ENCODE measurements at regions not wholly inside any gene's neighbourhood (a gene's known extent, or its start where the extent isn't known, plus 50 kb on each side); places are given as distances from the start of the nearest gene placed in this dataset.
"Not testable (repeated sequence)": the region's sequence is repeated elsewhere in the genome, so short reads cannot be mapped to it uniquely, and the experiment has no call there.

DNA sequence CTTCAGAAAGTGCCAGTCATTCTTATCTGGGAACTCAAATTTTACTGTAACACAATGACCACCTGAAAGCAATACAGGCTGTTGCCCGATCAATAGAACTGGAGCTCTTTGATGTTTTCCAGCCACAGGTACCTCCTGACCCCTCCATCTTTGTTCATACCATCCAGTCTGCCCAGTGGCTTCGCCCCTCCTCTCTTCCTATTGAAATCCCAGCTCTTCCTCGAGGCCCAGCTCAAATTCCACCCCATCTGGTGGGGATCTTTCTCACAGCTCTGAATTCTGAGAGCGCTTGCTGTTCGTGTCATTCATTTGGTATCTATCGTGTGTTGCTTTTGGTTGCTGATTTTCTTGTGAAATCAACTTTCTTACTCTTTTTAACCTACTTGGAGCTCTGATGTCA, 87.9 kb upstream of the CNKSR3 start:
- no peak for DNase-seq (ENCODE audit: low read depth in 2 of 3, low spot score in 1 of 3)

DNA sequence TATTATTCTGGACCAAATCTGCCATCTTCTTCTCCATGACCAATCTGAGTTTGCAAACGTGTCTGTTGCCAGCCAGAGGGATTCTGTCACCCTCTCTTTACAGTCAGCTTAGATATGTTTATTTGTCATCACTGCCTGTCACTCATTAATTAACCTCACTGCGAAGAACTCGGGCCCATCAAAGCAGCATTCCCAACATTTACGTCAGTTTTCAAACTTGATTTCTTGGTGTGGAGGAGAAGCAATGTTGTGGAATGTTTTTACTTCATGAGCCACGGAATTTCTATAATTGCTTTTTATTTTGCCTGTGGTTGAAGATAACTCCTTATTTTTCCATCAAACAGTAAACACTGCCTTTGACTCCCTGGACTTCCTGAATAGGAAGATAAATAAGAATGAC, 91.8 kb upstream of the CNKSR3 start:
- no peak for DNase-seq (ENCODE audit: low read depth in 2 of 3, low spot score in 1 of 3)

DNA sequence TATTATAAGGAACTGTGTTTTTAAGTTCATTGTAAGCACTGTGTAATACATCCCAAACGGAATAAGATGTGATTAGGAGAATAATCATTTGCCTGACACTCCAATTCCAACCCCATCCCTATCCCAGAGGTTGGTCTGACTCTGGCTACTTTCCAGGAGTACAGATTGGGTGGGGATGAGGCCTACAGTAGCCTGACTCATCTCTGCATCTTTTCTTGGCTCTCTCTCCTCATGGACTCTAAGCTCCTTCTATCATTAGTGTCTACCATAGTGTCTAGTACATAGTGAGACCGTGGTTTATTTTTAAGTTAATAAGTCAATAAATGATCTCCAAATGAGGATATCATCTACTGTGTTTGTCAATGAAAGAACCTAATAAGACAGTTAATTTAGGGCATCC, 92.2 kb upstream of the CNKSR3 start:
- DNase-seq (ENCODE audit: low read depth in 2 of 3, low spot score in 1 of 3), result no peak

DNA sequence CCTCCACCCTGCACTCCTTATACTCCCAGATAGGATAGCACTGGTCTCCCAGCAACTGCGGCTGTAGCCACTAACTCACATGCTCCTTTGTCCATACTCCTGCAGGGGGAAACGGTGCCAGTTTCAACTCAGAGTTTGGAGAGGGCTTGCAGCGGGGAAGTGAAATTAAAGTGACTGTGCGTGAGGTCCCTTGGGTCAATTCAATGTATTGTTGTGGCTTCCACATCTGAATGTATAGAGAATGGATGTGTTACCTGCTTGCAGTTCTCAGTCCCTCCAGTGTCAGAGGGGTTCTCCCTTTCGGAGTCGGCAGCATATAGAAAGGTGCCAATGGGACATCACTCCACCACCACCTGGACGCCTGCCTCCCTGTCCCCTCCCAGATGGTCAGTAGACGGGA, 93.6 kb upstream of the CNKSR3 start:
- DNase-seq (ENCODE audit: low read depth in 2 of 3, low spot score in 1 of 3), result no peak

DNA sequence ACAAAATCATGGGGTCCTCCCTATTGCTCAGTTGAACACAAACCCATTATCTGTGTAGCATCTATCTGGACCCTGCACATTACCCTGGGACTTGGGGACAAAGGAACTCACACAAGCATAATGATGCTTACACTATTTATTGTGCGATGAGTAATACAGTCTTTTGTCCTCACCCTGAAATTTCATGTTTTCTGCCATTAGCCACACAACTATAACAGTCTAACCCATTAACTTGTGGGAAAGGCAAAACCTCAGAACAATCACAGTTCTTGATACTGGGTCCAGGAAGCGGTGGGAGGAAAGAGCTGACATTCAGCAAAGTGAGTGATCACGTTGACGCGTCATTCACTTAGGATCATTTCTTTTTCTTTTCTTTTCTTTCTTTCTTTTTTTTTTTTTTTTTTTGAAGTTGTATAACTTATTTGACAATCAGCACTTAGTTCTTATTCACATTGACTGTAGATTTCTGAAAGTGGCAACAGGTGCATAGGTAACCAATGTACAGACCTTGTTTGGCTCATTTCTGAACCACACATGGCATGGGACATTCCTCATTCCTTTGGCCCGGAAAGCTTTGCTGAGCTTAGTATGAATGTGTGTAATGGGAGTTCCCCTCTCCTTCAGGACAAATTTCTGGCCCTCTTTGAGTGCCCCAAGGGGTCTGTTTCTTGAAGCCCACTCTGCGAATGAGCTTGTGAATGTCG, 94.8 kb upstream of the CNKSR3 start:
- DNase-seq (ENCODE audit: low read depth in 2 of 3, low spot score in 1 of 3), result peak in 1 of 3 donors; percentile 38

DNA sequence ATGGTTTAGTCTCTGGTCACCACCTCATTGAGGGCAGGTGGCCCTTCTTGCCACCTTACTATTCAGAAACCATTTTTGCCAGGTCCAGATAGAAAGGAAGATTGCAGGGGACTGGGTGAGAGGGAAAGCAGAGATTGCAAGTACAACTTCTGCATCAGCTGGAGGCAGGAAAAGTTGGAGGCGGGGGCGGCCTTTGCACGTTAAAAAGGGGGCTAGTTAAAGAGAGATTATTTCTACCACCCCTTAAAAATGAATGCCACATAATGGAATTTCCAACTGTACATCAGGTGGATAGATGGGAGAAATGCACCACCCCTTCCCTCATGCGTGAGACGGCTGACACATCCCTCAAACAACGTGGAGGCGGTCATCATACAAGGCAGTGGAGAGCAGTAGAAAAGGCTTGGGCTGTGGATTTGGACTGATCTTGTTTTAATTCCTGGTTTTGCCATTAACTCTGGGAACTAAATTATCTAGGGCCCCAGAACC, 95.4 kb upstream of the CNKSR3 start:
- no peak for DNase-seq (ENCODE audit: low read depth in 2 of 3, low spot score in 1 of 3)

DNA sequence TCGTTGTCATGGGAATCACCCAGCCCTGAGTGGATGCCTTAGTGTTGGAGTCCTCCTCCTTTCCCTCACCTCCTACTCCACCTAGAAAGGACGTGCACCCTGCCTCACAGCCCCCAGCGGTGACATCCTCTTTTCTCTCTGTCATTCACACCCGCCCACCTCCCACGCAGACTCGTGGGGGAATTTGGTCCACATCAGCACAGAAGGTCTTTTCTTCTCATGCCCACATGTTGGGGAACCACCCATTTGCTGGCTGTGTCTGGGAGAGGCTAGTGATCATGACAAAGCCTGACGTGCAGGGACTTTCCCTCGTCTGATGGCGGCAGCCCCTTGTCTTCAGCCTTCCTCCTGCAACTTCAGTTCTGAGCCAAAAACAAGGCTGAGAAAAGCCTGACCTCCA, 96.0 kb upstream of the CNKSR3 start:
- DNase-seq (ENCODE audit: low read depth in 2 of 3, low spot score in 1 of 3), result peak; percentile 78 to 92 (median 89)

DNA sequence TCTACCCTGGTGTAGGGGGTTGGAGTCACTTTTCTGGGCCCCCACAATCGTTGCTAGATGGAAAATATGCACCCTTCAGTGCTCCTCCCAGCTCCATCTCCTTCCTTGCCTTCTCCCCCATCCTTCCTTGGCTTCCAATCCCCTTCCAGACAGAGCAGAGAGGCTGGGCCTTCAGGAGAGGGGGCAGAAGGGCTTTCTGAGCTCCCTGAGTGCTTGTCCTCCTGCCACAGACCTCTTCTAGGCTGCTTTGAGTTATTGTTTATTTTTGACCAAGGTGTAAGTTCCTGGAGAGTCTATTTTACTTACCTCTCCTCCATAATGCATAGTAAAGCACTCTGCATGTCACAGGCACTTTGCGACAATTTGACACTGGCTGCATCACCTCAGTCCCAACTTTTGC, 96.4 kb upstream of the CNKSR3 start:
- DNase-seq (ENCODE audit: low read depth in 2 of 3, low spot score in 1 of 3), result no peak

DNA sequence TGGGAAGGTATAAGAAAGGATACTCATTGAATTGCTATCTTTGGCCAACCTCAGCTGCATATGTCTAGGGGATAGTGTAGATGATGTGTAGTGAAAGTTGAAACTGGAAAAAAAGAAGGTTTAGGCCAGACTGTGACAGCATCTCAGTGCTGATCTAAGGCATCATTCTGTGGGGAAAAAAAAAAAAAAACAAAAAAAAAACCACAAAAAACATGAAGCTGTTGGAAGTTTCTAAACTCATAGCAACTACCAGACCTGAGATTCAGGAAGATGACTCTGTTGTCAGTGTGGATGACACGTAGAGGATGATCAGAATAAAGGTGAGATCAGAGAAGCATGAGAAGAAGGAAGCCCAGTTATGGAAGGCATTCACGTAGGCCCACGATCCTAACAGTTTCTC, 100.8 kb upstream of the CNKSR3 start:
- DNase-seq (ENCODE audit: low read depth in 2 of 3, low spot score in 1 of 3), result no peak

DNA sequence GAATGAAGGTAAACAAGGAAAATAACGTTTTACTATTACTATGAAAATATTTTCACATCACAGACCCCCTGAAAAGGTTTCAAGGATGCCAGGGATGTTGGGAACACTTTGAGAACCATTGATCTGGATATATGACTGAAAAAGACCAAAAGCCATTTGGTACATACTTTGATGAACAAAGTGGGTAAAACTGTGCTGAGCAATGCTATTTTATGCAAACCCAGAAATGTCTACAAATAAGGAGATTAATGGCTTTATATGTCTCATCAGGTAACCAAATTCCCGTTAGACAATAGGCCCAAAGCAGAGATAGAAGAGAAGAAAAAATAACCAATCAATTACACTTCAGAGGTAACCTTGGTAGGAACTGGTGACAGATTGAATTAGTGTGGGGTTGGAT, 101.4 kb upstream of the CNKSR3 start:
- DNase-seq (ENCODE audit: low read depth in 2 of 3, low spot score in 1 of 3), result no peak

DNA sequence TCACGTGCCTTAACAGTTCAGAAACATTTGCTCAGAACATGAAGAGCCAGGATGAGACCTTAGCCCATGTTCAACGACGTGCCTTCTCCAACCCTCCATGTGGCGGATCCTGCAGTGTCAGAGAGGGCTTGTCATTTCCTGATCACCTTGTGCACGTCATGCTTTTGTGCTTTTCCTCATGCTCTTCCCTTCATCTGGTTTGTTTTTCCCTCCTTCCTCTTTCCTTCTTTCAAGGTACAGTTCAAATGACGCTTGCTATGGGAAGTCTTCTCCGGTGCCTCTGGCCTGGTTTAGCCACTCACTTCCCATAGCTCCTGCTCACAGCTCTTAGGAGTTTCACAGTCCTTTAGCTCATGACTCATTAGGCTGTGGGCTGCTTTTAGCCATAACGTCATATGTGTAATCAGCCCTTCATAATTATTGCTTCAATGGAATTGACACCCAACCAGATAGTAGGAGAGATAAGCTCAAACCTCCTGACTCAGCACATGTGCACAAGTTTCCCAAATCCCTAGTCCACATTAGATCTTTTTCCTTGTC, 102.7 kb upstream of the CNKSR3 start:
- DNase-seq (ENCODE audit: low read depth in 2 of 3, low spot score in 1 of 3), result no peak

DNA sequence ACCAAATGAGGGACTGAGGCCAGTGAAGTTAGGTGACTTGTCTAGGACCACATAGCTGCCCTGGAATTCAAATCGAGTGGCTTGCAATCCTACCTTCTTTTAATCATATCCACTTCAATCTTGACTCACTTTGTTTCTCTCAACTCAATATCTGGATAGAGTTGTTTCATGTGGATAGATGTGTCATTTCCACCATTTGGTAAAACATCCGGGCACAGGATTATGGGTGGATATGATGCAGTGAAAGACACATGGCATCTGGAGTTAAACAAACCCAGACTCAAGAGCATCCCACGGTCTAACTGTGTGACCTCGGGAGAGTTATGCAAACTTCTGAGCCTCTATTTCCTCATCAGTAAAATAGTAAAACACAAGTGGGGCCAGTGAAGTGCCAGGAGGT, 103.6 kb upstream of the CNKSR3 start:
- DNase-seq (ENCODE audit: low read depth in 2 of 3, low spot score in 1 of 3), result no peak

DNA sequence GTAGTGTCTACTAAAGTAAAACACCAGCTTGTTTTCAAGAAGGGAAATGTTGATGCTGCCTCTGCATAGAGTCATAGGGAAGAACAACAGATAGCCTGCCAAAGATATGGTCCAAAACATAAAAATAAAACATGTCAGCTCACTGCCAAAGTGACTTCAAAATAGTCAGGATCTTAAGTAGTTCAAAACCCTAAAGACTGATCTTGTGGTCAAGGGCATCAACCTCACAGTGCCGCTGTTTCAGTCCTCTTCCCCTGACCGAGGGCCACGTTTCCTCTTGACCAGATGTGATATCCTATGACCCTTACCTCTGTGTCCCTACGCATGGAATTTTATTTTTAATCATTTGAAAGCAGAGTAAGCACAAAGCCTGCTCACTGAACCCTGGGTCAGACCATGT, 104.2 kb upstream of the CNKSR3 start:
- DNase-seq (ENCODE audit: low read depth in 2 of 3, low spot score in 1 of 3), result no peak

DNA sequence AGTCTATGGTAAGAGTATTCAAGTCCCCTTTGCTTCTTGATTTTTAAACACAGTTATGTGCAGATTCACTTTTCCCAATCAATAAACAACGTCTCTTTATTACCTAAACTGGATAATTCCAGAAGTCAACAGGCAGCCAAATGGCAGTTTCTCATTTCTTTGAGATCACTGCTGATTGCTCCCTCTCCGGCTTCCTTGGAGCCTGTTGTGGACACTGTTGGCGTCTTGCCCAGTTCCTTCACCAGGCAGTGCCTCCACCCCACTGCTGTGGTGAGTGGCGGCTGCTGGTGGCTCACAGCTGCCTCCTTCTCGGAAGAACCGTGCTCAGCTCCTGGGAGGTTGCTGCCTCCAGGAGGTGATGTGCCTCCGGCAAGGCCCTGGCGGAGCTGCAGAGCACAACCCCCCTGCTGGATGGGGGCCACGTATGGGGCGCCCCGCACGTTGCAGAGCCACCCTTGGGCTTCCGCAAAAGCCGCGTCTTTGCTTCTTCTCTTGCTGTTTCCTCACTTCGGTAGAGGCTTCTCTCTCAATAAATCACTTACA, 105.1 kb upstream of the CNKSR3 start:
- DNase-seq (ENCODE audit: low read depth in 2 of 3, low spot score in 1 of 3), result no peak

DNA sequence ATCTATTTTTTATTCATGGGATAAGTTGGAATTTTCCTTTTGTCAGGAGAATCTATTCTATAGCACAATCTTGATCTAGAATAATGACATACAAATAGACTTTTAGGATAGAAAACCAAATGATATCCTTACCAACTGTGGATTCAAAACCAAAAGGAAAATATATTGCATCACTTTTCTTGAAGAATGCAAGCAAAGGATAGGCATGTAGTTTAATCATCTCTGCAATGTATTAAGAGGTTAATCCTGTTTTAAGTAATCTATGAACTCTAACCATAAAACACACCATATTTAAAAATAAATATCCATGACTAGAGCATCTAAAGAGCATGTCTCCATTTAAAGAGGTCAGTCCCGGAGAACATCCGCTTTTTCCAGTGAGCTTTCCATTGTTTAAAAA, 106.7 kb upstream of the CNKSR3 start:
- no peak for DNase-seq (ENCODE audit: low read depth in 2 of 3, low spot score in 1 of 3)

DNA sequence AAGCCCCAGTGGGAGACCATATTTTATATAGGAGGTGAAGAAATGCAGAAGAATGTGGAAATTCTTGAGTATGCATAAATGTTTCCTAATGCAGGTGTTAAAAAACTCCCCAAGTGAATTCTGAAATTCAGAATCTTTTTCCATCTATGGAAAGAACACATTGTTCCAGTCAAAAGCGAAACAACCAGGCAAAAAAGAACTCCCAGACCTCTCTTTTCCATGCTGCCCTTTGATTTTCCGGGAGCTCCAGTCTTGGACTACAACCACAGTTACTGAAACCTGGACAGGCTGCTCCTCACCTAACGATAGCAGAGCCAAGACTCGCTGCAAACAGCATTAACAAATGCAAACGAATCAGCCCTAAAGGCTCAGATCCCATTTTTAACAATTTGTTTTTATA, 108.7 kb upstream of the CNKSR3 start:
- no peak for DNase-seq (ENCODE audit: low read depth in 2 of 3, low spot score in 1 of 3)

DNA sequence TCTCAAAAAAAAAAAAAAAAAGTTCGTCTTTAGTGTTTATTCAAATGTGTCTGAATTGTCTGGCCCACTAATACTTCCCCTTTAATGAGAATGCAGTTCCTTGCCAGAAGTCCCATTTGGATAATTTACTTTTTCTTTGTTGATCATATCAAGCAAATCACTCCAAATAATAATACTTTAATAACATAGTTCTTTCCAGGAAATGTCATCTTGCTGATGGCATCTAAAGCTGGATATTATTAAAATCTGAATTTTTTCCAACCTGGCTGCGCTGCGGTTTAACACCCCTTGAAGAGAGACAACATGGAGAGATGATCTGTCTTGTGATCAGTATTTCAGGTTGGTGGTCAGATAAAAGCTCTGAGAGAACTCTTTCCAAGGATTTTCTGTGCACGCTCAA, 111.2 kb upstream of the CNKSR3 start:
- no peak for DNase-seq (ENCODE audit: low read depth in 2 of 3, low spot score in 1 of 3)

DNA sequence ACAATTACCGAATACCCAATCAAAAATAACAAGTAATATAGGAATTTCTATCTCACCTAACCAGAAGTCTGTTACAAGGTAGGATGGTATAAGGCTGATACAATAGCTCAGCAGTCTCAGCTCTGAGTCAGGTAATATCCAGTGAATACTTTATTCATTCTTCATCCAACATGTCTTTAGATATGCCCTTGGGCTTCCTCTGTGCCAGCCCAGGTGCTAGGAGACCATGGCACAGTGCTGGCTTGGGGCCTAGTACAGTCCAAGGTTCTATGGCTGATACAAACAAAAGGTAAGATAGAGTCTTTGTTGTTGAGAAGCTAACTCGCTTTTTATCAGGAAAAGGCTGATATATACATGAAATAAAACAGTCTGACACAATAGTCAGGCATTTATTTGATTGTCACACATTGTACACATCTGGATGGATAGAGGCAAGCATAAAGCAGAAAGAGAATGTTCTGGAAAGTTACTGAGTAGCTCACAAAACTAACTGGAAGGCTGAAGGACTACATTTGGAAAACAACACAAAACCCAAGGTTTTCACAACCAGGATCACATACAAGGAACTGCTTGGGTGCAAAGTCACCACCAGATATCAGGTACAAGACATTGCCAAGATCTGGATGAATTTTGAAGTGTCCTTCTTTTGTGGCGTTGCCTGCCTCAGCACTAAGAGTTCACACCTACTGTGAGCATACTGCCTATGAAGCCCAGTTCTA, 110.4 kb upstream of the SCAF8 start:
- DNase-seq (ENCODE audit: low read depth in 2 of 3, low spot score in 1 of 3), result no peak

DNA sequence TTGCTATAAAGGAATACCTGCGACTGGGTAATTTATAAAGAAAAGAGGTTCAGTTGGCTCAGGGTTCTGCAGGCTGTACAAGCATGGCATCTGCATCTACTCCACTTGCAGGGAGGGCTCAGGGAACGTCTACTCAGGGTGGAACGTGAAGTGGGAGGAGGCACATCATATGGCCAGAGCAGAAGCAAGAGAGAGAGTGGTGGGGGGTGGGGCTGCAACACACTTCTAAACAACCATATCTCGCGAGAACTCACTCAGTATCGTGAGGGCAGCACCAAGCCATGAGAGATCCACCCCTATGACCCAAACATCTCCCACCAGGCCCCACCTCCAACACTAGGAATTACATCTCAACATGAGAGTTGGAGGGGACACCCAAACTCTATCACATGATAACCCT, 109.8 kb upstream of the SCAF8 start:
- DNase-seq (ENCODE audit: low read depth in 2 of 3, low spot score in 1 of 3), result no peak

DNA sequence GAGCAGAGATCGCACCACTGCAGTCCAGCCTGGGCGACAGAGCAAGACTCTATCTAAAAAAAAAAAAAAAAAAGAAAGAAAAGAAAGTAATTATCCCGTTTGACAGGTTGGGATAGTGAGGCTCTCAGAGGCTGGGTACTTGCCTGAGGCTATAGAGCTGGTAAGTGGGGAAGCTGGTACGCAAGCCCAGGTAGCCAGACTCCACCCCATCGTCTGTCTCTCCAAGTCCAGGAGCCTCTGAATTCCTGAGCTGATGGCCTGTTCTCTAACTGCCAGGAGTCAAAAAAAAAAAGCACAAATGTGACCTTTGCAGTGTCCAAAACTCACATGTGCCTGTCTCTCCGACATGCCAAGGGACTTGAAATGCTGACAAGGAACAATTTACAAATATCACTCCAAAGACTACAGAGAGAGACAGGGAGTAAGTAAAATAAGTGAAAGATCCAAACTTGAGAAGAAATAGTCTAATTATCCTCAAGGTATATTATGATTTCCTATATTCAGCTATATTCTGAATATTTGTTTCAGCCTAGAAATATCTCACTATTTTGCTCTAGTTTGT, 109.1 kb upstream of the SCAF8 start:
- no peak for DNase-seq (ENCODE audit: low read depth in 2 of 3, low spot score in 1 of 3)

DNA sequence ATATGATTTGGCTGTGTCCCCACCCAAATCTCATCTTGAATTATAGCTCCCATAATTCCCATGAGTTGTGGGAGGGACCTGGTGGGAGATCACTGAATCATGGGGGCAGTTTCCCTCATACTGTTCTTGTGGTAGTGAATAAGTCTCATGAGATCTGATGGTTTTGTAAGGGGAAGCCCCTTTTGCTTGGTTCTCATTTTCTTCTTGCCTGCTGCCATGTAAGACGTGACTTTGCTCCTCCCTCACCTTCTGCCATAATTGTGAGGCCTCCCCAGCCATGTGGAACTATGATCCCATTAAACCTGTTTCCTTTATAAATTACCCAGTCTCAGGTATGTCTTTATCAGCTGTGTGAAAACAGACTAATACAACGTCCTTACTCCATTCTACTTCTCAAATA, 108.5 kb upstream of the SCAF8 start:
- DNase-seq (ENCODE audit: low read depth in 2 of 3, low spot score in 1 of 3), result not testable (repeated sequence)

DNA sequence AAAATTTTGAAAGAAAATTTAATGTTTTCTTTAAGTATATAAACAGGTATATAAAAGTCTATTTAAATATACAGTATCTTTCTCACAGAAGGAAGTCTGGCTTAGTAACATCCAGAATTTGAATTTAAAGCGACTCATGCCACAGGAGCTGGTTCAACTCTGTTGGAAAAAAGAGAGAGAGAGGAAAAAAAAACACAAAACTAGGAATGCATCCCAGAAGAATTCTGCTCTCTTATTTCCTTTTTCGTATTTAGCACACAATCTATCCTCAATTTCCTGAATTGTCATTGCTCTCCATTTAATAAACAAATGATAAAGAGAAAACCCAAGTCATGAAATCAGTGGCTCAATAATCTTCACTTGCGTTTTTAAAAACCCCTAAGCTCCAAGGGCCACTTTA, 107.5 kb upstream of the SCAF8 start:
- no peak for DNase-seq (ENCODE audit: low read depth in 2 of 3, low spot score in 1 of 3)

Data from stimulated activated CD4-positive, alpha-beta T cell treated with anti-CD3 and anti-CD28 coated beads, Interleukin-12 subunit alpha, Interleukin-12 subunit beta, amount 100 ng/mL, for 48 hours (primary cell).